Esophagus squamous epithelium (tissue), 5 donors: ENCODE measurements at regions not wholly inside any gene's neighbourhood (a gene's known extent, or its start where the extent isn't known, plus 50 kb on each side); places are given as distances from the start of the nearest gene placed in this dataset.

Source experiments
- DNase-seq: peaks from one replicate; lab custom pipeline; 2025; lab: John Stamatoyannopoulos, UW
- H3K27ac ChIP-seq, 4 donors: fragments of 200-600 bp; sonication (generic); one replicate each; pipeline ENCODE4 v1.5.1; 2016 to 2019; ENCODE audit warnings: mild to moderate bottlenecking in 1 of 4
- H3K27me3 ChIP-seq, 4 donors: fragments of 200-600 bp; sonication (generic); 1 replicate in 3 of 4; 2 replicates in 1 of 4; pipeline versions ENCODE4 v1.5.1 to v1.6.0; 2017 to 2021; ENCODE audit warnings: antibody characterized with exemption in 1 of 4
- H3K36me3 ChIP-seq, 3 donors: fragments of 200-600 bp; sonication (generic); one replicate each; pipeline ENCODE4 v1.5.1; 2016 to 2019
- H3K4me1 ChIP-seq, 3 donors: fragments of 200-600 bp; sonication (generic); one replicate each; pipeline ENCODE4 v1.5.1; 2017 to 2019
- H3K4me3 ChIP-seq, 4 donors: fragments of 200-600 bp; sonication (generic); 1 replicate in 3 of 4; 2 replicates in 1 of 4; pipeline ENCODE4 v1.5.1; 2016 to 2019; ENCODE audit warnings: mild to moderate bottlenecking in 2 of 4, moderate library complexity in 1 of 4
- H3K9me3 ChIP-seq, 3 donors: fragments of 200-600 bp; sonication (generic); one replicate each; pipeline ENCODE4 v1.5.1; 2016 to 2019
- CTCF ChIP-seq, 6 experiments: fragments of 450-650 bp in 4 of 6; fragments of 200-600 bp in 2 of 6; sonication (generic) in 2 of 6; IDR thresholded peaks; one replicate each; pipeline ENCODE4 v1.5.1; 2016 to 2019; ENCODE audit warnings: antibody characterized with exemption in 6 of 6, mild to moderate bottlenecking in 4 of 6, moderate library complexity in 4 of 6
- POLR2A ChIP-seq, 4 donors: fragments of 450-650 bp; IDR thresholded peaks; one replicate each; pipeline ENCODE4 v1.6.1; 2017; ENCODE audit warnings: antibody characterized with exemption in 4 of 4, mild to moderate bottlenecking in 4 of 4, moderate library complexity in 3 of 4
- WGBS, 2 donors: methylation state at CpG; one replicate each; pipeline ENCODE4 v1.1.5; 2018; 5-methylcytosine and 5-hydroxymethylcytosine counted together
- intact Hi-C: fragments of 100-400 bp; cut with DNase I; formaldehyde crosslinking; loops from one replicate; pipeline ENCODE4 v1.15.0; 2022
- donor health status: DM: yes; HTN: yes; CAD: no.

DNA sequence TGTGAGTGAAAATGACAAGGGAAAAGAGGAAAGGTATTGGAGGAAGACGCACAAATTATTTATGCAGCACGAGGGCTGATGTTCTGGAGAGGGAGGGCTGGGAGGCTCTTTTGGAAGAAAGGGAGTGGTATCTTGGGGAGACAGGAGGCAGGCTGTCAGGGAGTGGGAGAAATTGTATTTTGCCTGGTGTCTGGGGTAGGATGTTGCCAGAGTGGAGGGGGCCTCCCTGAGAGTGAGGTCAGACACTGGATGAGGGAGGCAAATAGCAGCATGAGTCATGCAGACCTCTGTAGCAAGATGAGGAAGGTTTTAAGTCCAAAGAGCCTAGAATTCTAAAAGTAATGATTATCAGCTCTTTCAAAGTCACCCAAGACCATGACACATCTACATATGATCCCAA lies 158.0 kb downstream of the DMRT2 start:
- TF ChIP-seq CTCF (IDR thresholded peaks at IDR 0.05) (no peak), POLR2A (IDR thresholded peaks at IDR 0.05) (no peak)
- no peak for DNase-seq
- no peak overlapping the region for H3K4me3 ChIP-seq
- no peaks in the 10 kb centered on the region for H3K36me3 ChIP-seq
- WGBS, 2 donors = 65 to 75% methylated on average over 2 of the region's 2 CpGs
- intact Hi-C loops = no loop called here
- no peak overlapping the region for H3K27ac ChIP-seq
- no peaks in the 10 kb centered on the region for H3K9me3 ChIP-seq
- no peaks in the 10 kb centered on the region for H3K27me3 ChIP-seq
- peaks cover 0 to 4% (median 0%) of the 10 kb centered on the region in 3 donors for H3K4me1 ChIP-seq

GRCh38 chr9:1210954-1211353 lies 160.8 kb downstream of the DMRT2 start:
- no peak for TF ChIP-seq CTCF (IDR thresholded peaks at IDR 0.05)
- no peak for TF ChIP-seq POLR2A (IDR thresholded peaks at IDR 0.05)
- 70 to 73% methylated on average over 3 of the region's 3 CpGs for WGBS, 2 donors
- Histone ChIP-seq H3K4me3 (no peak overlapping the region), H3K36me3 (no peaks in the 10 kb centered on the region), H3K4me1 (no peaks in the 10 kb centered on the region), H3K27me3 (no peaks in the 10 kb centered on the region), H3K27ac (no peak overlapping the region), H3K9me3 (no peaks in the 10 kb centered on the region)
- intact Hi-C loops = no loop called here
- no peak for DNase-seq

GRCh38 chr9:1216532-1216931 lies 166.4 kb downstream of the DMRT2 start:
- Histone ChIP-seq H3K4me3 (no peak overlapping the region), H3K27me3 (no peaks in the 10 kb centered on the region), H3K4me1 (peaks cover 0 to 11% (median 0%) of the 10 kb centered on the region in 3 donors), H3K9me3 (no peaks in the 10 kb centered on the region), H3K36me3 (no peaks in the 10 kb centered on the region), H3K27ac (no peak overlapping the region)
- TF ChIP-seq POLR2A (IDR thresholded peaks at IDR 0.05) (no peak), CTCF (IDR thresholded peaks at IDR 0.05) (no peak)
- 43 to 50% methylated on average over 2 of the region's 2 CpGs for WGBS, 2 donors
- DNase-seq = no peak
- intact Hi-C loops = no loop called here

GRCh38 chr9:1217076-1217475 lies 166.9 kb downstream of the DMRT2 start:
- 52 to 72% methylated on average over 5 of the region's 5 CpGs for WGBS, 2 donors
- no peak overlapping the region for H3K27ac ChIP-seq
- H3K4me1 ChIP-seq = peaks cover 0 to 11% (median 0%) of the 10 kb centered on the region in 3 donors
- no peaks in the 10 kb centered on the region for H3K27me3 ChIP-seq
- no peak overlapping the region for H3K4me3 ChIP-seq
- no peak for DNase-seq
- intact Hi-C loops = no loop called here
- H3K36me3 ChIP-seq = no peaks in the 10 kb centered on the region
- TF ChIP-seq POLR2A (IDR thresholded peaks at IDR 0.05) = no peak
- no peak for TF ChIP-seq CTCF (IDR thresholded peaks at IDR 0.05)
- H3K9me3 ChIP-seq = no peaks in the 10 kb centered on the region

DNA sequence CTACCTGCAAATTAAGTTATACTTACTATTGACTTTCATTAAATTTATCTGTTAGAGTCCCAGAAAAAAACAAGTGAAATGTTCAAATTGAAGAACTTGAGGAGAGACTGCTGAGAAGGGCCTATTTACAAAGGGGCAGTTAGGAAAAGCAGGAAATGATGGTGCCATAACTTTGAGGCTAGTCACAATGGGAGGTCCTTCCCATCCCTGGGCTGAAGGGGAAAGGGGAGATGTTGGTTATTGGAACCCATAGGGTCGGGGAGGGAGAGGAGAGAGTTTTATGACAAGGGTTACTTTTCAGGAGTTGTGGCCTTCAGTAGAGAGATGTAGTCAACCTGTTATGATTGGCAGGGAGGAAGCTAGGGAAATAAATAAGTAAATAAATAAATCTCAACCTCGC lies 169.1 kb downstream of the DMRT2 start:
- 60 to 65% methylated on average over 2 of the region's 2 CpGs for WGBS, 2 donors
- intact Hi-C loops = no loop called here

More for the DNA sequence above, 169.1 kb downstream of the DMRT2 start:
- DNase-seq = no peak
- no peak overlapping the region for H3K27ac ChIP-seq
- no peaks in the 10 kb centered on the region for H3K9me3 ChIP-seq
- no peak overlapping the region for H3K4me3 ChIP-seq
- peaks cover 0 to 21% (median 0%) of the 10 kb centered on the region in 3 donors for H3K4me1 ChIP-seq
- TF ChIP-seq POLR2A (IDR thresholded peaks at IDR 0.05) (no peak), CTCF (IDR thresholded peaks at IDR 0.05) (no peak)
- H3K27me3 ChIP-seq = no peaks in the 10 kb centered on the region
- H3K36me3 ChIP-seq = no peaks in the 10 kb centered on the region
